ENCODE measurements at regions not wholly inside any gene's neighbourhood (a gene's known extent, or its start where the extent isn't known, plus 50 kb on each side); places are given as distances from the start of the nearest gene placed in this dataset.

DNA sequence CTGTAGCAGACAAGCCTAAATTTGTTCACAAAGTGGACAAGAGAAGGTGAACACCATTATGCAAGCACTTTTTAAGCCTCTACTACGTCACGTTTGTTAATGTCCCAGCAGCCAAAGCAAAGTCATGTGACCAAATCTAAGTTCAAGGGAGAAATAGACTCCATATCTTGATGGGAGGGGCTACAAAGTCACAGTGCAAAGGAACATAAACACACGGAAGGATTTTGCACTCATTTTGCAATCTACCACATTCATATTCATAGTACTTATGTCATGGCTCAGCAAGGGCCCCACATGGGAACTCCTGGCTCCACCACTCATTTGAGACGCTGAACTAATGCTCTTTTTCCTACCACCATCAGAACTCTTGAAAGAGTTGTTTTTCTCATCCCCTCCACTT is 139.0 kb upstream of the JADE1 start:
- intact Hi-C loops (cut with DNase I), result no loop called here
- Histone ChIP-seq H3K4me1 (ENCODE audit: control insufficient read depth in 2 of 3, insufficient read depth in 2 of 3, low read depth in 1 of 3, low read length in 3 of 3) (no peaks in the 10 kb centered on the region), H3K4me3 (ENCODE audit: low read length in 3 of 3) (no peak overlapping the region), H3K9ac (ENCODE audit: low read length in 3 of 3) (no peak overlapping the region), H3K9me3 (ENCODE audit: control insufficient read depth in 2 of 3, insufficient read depth in 1 of 3, low read length in 3 of 3) (no peaks in the 10 kb centered on the region), H3K27ac (ENCODE audit: low read depth in 2 of 2, low read length in 2 of 2) (no peak overlapping the region), H3K27me3 (ENCODE audit: control insufficient read depth, insufficient read depth, low read length) (no peaks in the 10 kb centered on the region), H3K36me3 (ENCODE audit: control insufficient read depth in 2 of 3, insufficient read depth in 3 of 3, low read length in 3 of 3) (no peaks in the 10 kb centered on the region)
- TF ChIP-seq, protein P1, sequence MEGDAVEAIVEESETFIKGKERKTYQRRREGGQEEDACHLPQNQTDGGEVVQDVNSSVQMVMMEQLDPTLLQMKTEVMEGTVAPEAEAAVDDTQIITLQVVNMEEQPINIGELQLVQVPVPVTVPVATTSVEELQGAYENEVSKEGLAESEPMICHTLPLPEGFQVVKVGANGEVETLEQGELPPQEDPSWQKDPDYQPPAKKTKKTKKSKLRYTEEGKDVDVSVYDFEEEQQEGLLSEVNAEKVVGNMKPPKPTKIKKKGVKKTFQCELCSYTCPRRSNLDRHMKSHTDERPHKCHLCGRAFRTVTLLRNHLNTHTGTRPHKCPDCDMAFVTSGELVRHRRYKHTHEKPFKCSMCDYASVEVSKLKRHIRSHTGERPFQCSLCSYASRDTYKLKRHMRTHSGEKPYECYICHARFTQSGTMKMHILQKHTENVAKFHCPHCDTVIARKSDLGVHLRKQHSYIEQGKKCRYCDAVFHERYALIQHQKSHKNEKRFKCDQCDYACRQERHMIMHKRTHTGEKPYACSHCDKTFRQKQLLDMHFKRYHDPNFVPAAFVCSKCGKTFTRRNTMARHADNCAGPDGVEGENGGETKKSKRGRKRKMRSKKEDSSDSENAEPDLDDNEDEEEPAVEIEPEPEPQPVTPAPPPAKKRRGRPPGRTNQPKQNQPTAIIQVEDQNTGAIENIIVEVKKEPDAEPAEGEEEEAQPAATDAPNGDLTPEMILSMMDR (IDR thresholded peaks at IDR 0.05; ENCODE audit: borderline replicate concordance, extremely low read depth, insufficient read depth), result no peak
- no peak for DNase-seq
- no peak for FAIRE-seq

DNA sequence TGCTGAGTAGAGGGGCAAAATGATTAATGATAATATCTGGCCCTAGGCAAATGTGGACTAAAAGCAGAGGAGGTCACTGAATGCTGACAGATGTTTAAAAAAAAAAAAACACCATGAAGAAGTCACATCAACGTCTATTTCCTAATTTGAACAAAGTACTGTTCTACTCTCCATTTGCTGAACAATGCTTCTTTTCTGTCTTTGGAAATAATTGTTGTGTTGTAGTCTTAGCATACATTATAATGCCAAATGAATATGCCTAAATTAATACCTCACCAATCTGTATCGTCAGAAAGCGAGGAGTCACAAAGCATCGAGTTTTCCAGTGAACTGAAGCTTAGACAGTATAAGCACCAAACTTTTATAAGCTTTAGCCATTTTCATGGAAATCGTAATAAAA is 140.9 kb upstream of the JADE1 start:
- H3K4me1 ChIP-seq (ENCODE audit: control insufficient read depth in 2 of 3, insufficient read depth in 2 of 3, low read depth in 1 of 3, low read length in 3 of 3), result no peaks in the 10 kb centered on the region
- H3K36me3 ChIP-seq (ENCODE audit: control insufficient read depth in 2 of 3, insufficient read depth in 3 of 3, low read length in 3 of 3), result no peaks in the 10 kb centered on the region
- no peak overlapping the region for H3K9ac ChIP-seq (ENCODE audit: low read length in 3 of 3)
- FAIRE-seq, result no peak
- intact Hi-C loops (cut with DNase I), result no loop called here
- TF ChIP-seq, protein P1 (IDR thresholded peaks at IDR 0.05; ENCODE audit: borderline replicate concordance, extremely low read depth, insufficient read depth), result no peak
- no peak overlapping the region for H3K4me3 ChIP-seq (ENCODE audit: low read length in 3 of 3)
- DNase-seq, result no peak
- no peak overlapping the region for H3K27ac ChIP-seq (ENCODE audit: low read depth in 2 of 2, low read length in 2 of 2)
- no peaks in the 10 kb centered on the region for H3K27me3 ChIP-seq (ENCODE audit: control insufficient read depth, insufficient read depth, low read length)
- H3K9me3 ChIP-seq (ENCODE audit: control insufficient read depth in 2 of 3, insufficient read depth in 1 of 3, low read length in 3 of 3), result no peaks in the 10 kb centered on the region

DNA sequence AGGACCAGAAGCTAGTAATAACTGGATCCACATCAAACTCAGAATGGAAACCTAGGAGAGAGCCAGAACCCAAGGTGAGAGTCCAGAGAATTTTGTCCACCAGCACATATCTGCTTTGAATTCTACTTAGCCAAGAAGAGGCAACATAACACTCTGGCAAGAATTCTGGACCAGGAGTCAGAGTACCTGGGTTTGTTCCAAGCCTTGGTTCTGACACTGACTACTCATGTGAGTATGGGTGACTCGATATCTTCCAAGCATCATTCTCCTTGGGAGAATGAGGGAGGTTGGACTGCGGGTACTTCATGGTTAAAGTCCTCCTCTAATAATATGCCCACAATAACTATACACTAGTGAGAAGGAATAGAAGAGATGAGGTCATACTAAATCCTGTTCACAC is 144.0 kb upstream of the JADE1 start:
- Histone ChIP-seq H3K27ac (ENCODE audit: low read depth in 2 of 2, low read length in 2 of 2) (no peak overlapping the region), H3K4me1 (ENCODE audit: control insufficient read depth in 2 of 3, insufficient read depth in 2 of 3, low read depth in 1 of 3, low read length in 3 of 3) (peaks cover 0 to 10% (median 6%) of the 10 kb centered on the region in 3 donors), H3K9ac (ENCODE audit: low read length in 3 of 3) (no peak overlapping the region), H3K4me3 (ENCODE audit: low read length in 3 of 3) (no peak overlapping the region), H3K9me3 (ENCODE audit: control insufficient read depth in 2 of 3, insufficient read depth in 1 of 3, low read length in 3 of 3) (no peaks in the 10 kb centered on the region), H3K36me3 (ENCODE audit: control insufficient read depth in 2 of 3, insufficient read depth in 3 of 3, low read length in 3 of 3) (no peaks in the 10 kb centered on the region), H3K27me3 (ENCODE audit: control insufficient read depth, insufficient read depth, low read length) (no peaks in the 10 kb centered on the region)
- no peak for FAIRE-seq
- no peak for DNase-seq
- intact Hi-C loops (cut with DNase I), result no loop called here
- TF ChIP-seq, protein P1 (IDR thresholded peaks at IDR 0.05; ENCODE audit: borderline replicate concordance, extremely low read depth, insufficient read depth), result no peak

DNA sequence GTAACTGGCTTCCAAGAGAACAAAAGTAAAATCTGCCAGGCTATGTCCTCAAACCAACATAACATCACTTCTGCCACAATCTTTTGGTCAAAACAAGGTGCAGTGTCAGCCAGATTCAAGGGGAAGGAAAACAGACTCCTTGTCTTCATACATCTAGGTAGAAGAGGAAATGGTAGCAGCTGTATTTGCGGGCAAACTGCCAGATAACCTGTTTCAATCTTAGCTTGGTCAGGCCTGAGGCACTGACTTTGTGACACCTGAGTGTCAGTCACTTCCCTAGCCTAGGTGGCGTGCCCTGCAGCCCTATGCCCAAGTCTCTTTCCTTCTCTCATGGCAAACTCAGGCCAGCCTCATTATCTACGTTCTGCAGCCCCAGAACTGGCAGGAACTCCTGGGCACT is 146.2 kb upstream of the JADE1 start:
- no peak for DNase-seq
- FAIRE-seq, result no peak
- H3K4me3 ChIP-seq (ENCODE audit: low read length in 3 of 3), result no peak overlapping the region
- peaks cover 0 to 10% (median 8%) of the 10 kb centered on the region in 3 donors for H3K4me1 ChIP-seq (ENCODE audit: control insufficient read depth in 2 of 3, insufficient read depth in 2 of 3, low read depth in 1 of 3, low read length in 3 of 3)
- H3K9ac ChIP-seq (ENCODE audit: low read length in 3 of 3), result no peak overlapping the region
- no peaks in the 10 kb centered on the region for H3K9me3 ChIP-seq (ENCODE audit: control insufficient read depth in 2 of 3, insufficient read depth in 1 of 3, low read length in 3 of 3)
- H3K27ac ChIP-seq (ENCODE audit: low read depth in 2 of 2, low read length in 2 of 2), result no peak overlapping the region
- no peaks in the 10 kb centered on the region for H3K27me3 ChIP-seq (ENCODE audit: control insufficient read depth, insufficient read depth, low read length)
- intact Hi-C loops (cut with DNase I), result no loop called here
- H3K36me3 ChIP-seq (ENCODE audit: control insufficient read depth in 2 of 3, insufficient read depth in 3 of 3, low read length in 3 of 3), result no peaks in the 10 kb centered on the region
- TF ChIP-seq, protein P1 (IDR thresholded peaks at IDR 0.05; ENCODE audit: borderline replicate concordance, extremely low read depth, insufficient read depth), result no peak
